GM23338 (cell line): ENCODE measurements at regions not wholly inside any gene's neighbourhood (a gene's known extent, or its start where the extent isn't known, plus 50 kb on each side); places are given as distances from the start of the nearest gene placed in this dataset.
A peak's percentile ranks its signal among the peaks of the same experiment; 100 is the strongest.

Experiments
- ATAC-seq: fragments of 200-7000 bp; cut with Tn5 transposase; 3 replicates; pipeline ENCODE4 v1.9.1; 2020
- DNase-seq: peaks from one replicate; pipeline ENCODE4 v3.0.0-alpha.2; 2015; ENCODE audit warnings: low spot score
- H2AFZ ChIP-seq: fragments of 200-600 bp; sonication (generic); 2 replicates; pipeline ENCODE4 v1.8.0; 2016; ENCODE audit warnings: antibody characterized with exemption, mild to moderate bottlenecking, moderate library complexity
- H3F3A ChIP-seq: fragments of 200-600 bp; sonication (generic); replicated peaks from 2 replicates; pipeline ENCODE4 v1.8.0; 2017; ENCODE audit warnings: antibody characterized with exemption, mixed run types, low read depth
- H3K27ac ChIP-seq: fragments of 200-600 bp; sonication (generic); 2 replicates; pipeline ENCODE4 v1.6.1; 2016; ENCODE audit warnings: low read depth
- H3K27me3 ChIP-seq: fragments of 200-600 bp; sonication (generic); 2 replicates; pipeline ENCODE4 v1.8.0; 2016; ENCODE audit warnings: mild to moderate bottlenecking, mixed run types, moderate library complexity; ENCODE audit not compliant: insufficient read depth
- H3K36me3 ChIP-seq: fragments of 200-600 bp; sonication (generic); 2 replicates; pipeline ENCODE4 v1.8.0; 2016; ENCODE audit warnings: mild to moderate bottlenecking; ENCODE audit not compliant: insufficient read depth
- H3K4me1 ChIP-seq: fragments of 200-600 bp; sonication (generic); 2 replicates; pipeline ENCODE4 v1.8.0; 2016; ENCODE audit warnings: mild to moderate bottlenecking, moderate library complexity; ENCODE audit not compliant: insufficient read depth
- H3K4me2 ChIP-seq: fragments of 200-600 bp; sonication (generic); 2 replicates; pipeline ENCODE4 v1.7.1; 2017; ENCODE audit warnings: mixed run types
- H3K4me3 ChIP-seq: fragments of 200-600 bp; sonication (generic); 2 replicates; pipeline ENCODE4 v1.6.1; 2016; ENCODE audit warnings: mixed run types
- H3K79me2 ChIP-seq: fragments of 200-600 bp; sonication (generic); replicated peaks from 2 replicates; pipeline ENCODE4 v1.8.0; 2017; ENCODE audit warnings: mild to moderate bottlenecking; ENCODE audit not compliant: insufficient read depth
- H3K9me2 ChIP-seq: fragments of 200-600 bp; sonication (generic); 2 replicates; pipeline ENCODE4 v1.8.0; 2017; ENCODE audit not compliant: insufficient read depth
- H4K20me1 ChIP-seq: fragments of 200-600 bp; sonication (generic); replicated peaks from 2 replicates; pipeline ENCODE4 v1.8.0; 2017; ENCODE audit warnings: mild to moderate bottlenecking; ENCODE audit not compliant: insufficient read depth
- H3K27ac Mint-ChIP-seq: 2 replicates; pipeline ENCODE4 v1.8.0; 2020; ENCODE audit warnings: inconsistent platforms, mild to moderate bottlenecking, moderate library complexity, mixed read lengths
- H3K27me3 Mint-ChIP-seq: 3 replicates; pipeline ENCODE4 v1.8.0; 2022; ENCODE audit warnings: low read depth, mild to moderate bottlenecking, moderate library complexity, mixed read lengths, inconsistent platforms; ENCODE audit not compliant: insufficient read depth, poor library complexity
- H3K36me3 Mint-ChIP-seq: 3 replicates; pipeline ENCODE4 v1.8.0; 2021; ENCODE audit warnings: low read depth, mild to moderate bottlenecking, inconsistent platforms, moderate library complexity, mixed read lengths
- H3K4me1 Mint-ChIP-seq: 3 replicates; pipeline ENCODE4 v1.8.0; 2020; ENCODE audit warnings: mild to moderate bottlenecking, inconsistent platforms, mixed read lengths
- H3K4me3 Mint-ChIP-seq: 3 replicates; pipeline ENCODE4 v1.8.0; 2021; ENCODE audit warnings: moderate library complexity, mild to moderate bottlenecking, inconsistent platforms, mixed read lengths
- H3K9me3 Mint-ChIP-seq: 3 replicates; pipeline ENCODE4 v1.8.0; 2020; ENCODE audit warnings: moderate library complexity, mild to moderate bottlenecking, inconsistent platforms, mixed read lengths
- CREB1 ChIP-seq: fragments of 250-450 bp; sonication (Bioruptor Pico); IDR thresholded peaks from 2 replicates; pipeline ENCODE4 v1.5.0; 2020; ENCODE audit warnings: low read depth, mild to moderate bottlenecking, moderate library complexity
- ETS1 ChIP-seq: IDR thresholded peaks from 2 replicates; pipeline ENCODE4 v1.6.1; 2016; ENCODE audit warnings: antibody characterized with exemption
- EZH2 ChIP-seq: fragments of 200-600 bp; sonication (generic); IDR thresholded peaks from one replicate; pipeline ENCODE4 v1.8.0; 2017; ENCODE audit warnings: antibody characterized with exemption, mild to moderate bottlenecking, low read depth; ENCODE audit not compliant: unreplicated experiment
- JUNB ChIP-seq: IDR thresholded peaks from one replicate; pipeline ENCODE4 v1.6.1; 2016; ENCODE audit warnings: antibody characterized with exemption; ENCODE audit not compliant: unreplicated experiment
- NANOG ChIP-seq: IDR thresholded peaks from 2 replicates; pipeline ENCODE4 v1.6.1; 2016; ENCODE audit warnings: antibody characterized with exemption, borderline replicate concordance
- POLR2AphosphoS5 ChIP-seq: IDR thresholded peaks from 2 replicates; pipeline ENCODE4 v1.6.1; 2016; ENCODE audit warnings: antibody characterized with exemption, low read depth
- REST ChIP-seq: IDR thresholded peaks from one replicate; pipeline ENCODE4 v1.6.1; 2018; ENCODE audit warnings: antibody characterized with exemption; ENCODE audit not compliant: unreplicated experiment
- ZNF331 ChIP-seq: fragments of 250-450 bp; sonication (Bioruptor Pico); IDR thresholded peaks from 2 replicates; pipeline ENCODE4 v1.5.0; 2020; ENCODE audit warnings: low read depth, mild to moderate bottlenecking, moderate library complexity
- TF ChIP-seq, protein P1 (sequence below), 2 experiments: fragments of 200-600 bp in 1 of 2; sonication (generic) in 1 of 2; conservative IDR thresholded peaks; 2 replicates each; pipeline versions ENCODE4 v1.5.1 to v1.6.1; 2016 to 2017; ENCODE audit warnings: antibody characterized with exemption in 2 of 2, low read depth in 2 of 2, mild to moderate bottlenecking in 2 of 2, moderate library complexity in 1 of 2

- TF ChIP-seq EZH2 (no peak), CREB1 (CRISPR knock-in tag) (no peak), ETS1 (no peak), POLR2AphosphoS5 (no peak), NANOG (no peak), ZNF331 (no peak)
- TF ChIP-seq, protein P1, sequence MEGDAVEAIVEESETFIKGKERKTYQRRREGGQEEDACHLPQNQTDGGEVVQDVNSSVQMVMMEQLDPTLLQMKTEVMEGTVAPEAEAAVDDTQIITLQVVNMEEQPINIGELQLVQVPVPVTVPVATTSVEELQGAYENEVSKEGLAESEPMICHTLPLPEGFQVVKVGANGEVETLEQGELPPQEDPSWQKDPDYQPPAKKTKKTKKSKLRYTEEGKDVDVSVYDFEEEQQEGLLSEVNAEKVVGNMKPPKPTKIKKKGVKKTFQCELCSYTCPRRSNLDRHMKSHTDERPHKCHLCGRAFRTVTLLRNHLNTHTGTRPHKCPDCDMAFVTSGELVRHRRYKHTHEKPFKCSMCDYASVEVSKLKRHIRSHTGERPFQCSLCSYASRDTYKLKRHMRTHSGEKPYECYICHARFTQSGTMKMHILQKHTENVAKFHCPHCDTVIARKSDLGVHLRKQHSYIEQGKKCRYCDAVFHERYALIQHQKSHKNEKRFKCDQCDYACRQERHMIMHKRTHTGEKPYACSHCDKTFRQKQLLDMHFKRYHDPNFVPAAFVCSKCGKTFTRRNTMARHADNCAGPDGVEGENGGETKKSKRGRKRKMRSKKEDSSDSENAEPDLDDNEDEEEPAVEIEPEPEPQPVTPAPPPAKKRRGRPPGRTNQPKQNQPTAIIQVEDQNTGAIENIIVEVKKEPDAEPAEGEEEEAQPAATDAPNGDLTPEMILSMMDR (conservative IDR thresholded peaks at IDR 0.05; ENCODE audit: low read depth in 2 of 2): no peak
Observed at GRCh38 chrX:6407542-6407941, 127.4 kb downstream of the VCX3A start (continued).

GRCh38 chrX:6386837-6387236, 148.1 kb downstream of the VCX3A start:
- no peak for DNase-seq
- no peaks in the 10 kb centered on the region for H4K20me1 ChIP-seq
- Mint-ChIP-seq H3K36me3 (no peaks in the 10 kb centered on the region), H3K9me3 (no peaks in the 10 kb centered on the region), H3K27ac (no peak overlapping the region), H3K27me3 (peaks cover 1% of the 10 kb centered on the region), H3K4me3 (no peak overlapping the region), H3K4me1 (peaks cover 27% of the 10 kb centered on the region)
- no peak overlapping the region for H3K4me3 ChIP-seq
- H3K4me1 ChIP-seq: peaks cover 15% of the 10 kb centered on the region; the same call in 1 of the 2 replicates
- no peak overlapping the region for H3K27ac ChIP-seq
- TF ChIP-seq ZNF331 (no peak), REST (peak; percentile 60)
- no peak for ATAC-seq
- H3K79me2 ChIP-seq: no peaks in the 10 kb centered on the region
- no peak overlapping the region for H3K4me2 ChIP-seq
- no peaks in the 10 kb centered on the region for H3K27me3 ChIP-seq
- H3K9me2 ChIP-seq: no peaks in the 10 kb centered on the region
- no peaks in the 10 kb centered on the region for H3F3A ChIP-seq
- no peak overlapping the region for H2AFZ ChIP-seq
- no peaks in the 10 kb centered on the region for H3K36me3 ChIP-seq

- H3K4me2 ChIP-seq: no peak overlapping the region
- TF ChIP-seq JUNB (no peak), POLR2AphosphoS5 (no peak), CREB1 (CRISPR knock-in tag) (no peak), ETS1 (no peak)
- no peaks in the 10 kb centered on the region for H3K9me2 ChIP-seq
- ATAC-seq: no peak
- no peaks in the 10 kb centered on the region for H3F3A ChIP-seq
- Mint-ChIP-seq H3K36me3 (no peaks in the 10 kb centered on the region), H3K4me1 (peaks cover 27% of the 10 kb centered on the region), H3K27ac (no peak overlapping the region), H3K9me3 (no peaks in the 10 kb centered on the region), H3K27me3 (no peaks in the 10 kb centered on the region), H3K4me3 (no peak overlapping the region)
- H3K4me1 ChIP-seq: peaks cover 15% of the 10 kb centered on the region; the same call in 1 of the 2 replicates
- H3K79me2 ChIP-seq: no peaks in the 10 kb centered on the region
- no peaks in the 10 kb centered on the region for H3K27me3 ChIP-seq
- no peaks in the 10 kb centered on the region for H4K20me1 ChIP-seq
- no peak overlapping the region for H2AFZ ChIP-seq
- H3K27ac ChIP-seq: no peak overlapping the region
- no peaks in the 10 kb centered on the region for H3K36me3 ChIP-seq
- no peak overlapping the region for H3K4me3 ChIP-seq
- DNase-seq: no peak
Observed at GRCh38 chrX:6384921-6385320, 150.0 kb downstream of the VCX3A start.
